Activated naive CD8-positive, alpha-beta T cell treated with anti-CD3 and anti-CD28 coated beads for 36 hours (primary cell): ENCODE measurements at regions not wholly inside any gene's neighbourhood (a gene's known extent, or its start where the extent isn't known, plus 50 kb on each side); places are given as distances from the start of the nearest gene placed in this dataset.

Source experiments
- DNase-seq: peaks from one replicate; pipeline ENCODE4 v3.0.0; 2021
- H3K27ac Mint-ChIP-seq: one replicate; pipeline ENCODE4 v1.8.0; 2022; ENCODE audit warnings: mild to moderate bottlenecking, moderate library complexity, mixed read lengths
- H3K27me3 Mint-ChIP-seq: one replicate; pipeline ENCODE4 v1.8.0; 2022; ENCODE audit warnings: mild to moderate bottlenecking, mixed read lengths
- H3K36me3 Mint-ChIP-seq: one replicate; pipeline ENCODE4 v1.8.0; 2021; ENCODE audit warnings: mild to moderate bottlenecking, mixed read lengths
- H3K4me1 Mint-ChIP-seq: one replicate; pipeline ENCODE4 v1.8.0; 2021; ENCODE audit warnings: mixed read lengths
- H3K4me3 Mint-ChIP-seq: one replicate; pipeline ENCODE4 v1.8.0; 2022; ENCODE audit warnings: mild to moderate bottlenecking, moderate library complexity, mixed read lengths
- H3K9me3 Mint-ChIP-seq: one replicate; pipeline ENCODE4 v1.8.0; 2022; ENCODE audit warnings: mixed read lengths

DNA sequence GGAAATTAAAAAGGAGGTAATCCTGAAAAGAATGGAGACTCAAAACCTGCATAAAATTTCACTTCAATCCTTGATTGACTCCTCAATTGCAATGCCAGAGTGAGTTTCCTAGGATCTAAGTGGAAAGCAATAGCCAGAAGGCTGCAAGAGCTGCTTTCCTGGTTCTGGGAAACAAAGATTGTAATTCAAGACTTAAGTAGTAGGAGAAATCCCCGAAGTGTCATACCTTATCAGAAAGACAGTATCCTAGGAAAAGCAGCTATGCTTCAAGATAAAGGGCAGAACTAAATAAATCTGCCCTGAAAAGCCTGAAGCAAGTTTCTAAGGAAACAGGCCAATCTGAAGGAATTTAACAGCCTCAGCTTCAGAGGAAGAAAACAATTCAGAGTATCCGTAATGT, 390.2 kb downstream of the DSC3 start:
- Mint-ChIP-seq H3K9me3 (peaks cover 2% of the 10 kb centered on the region), H3K4me3 (no peak overlapping the region), H3K27ac (no peak overlapping the region), H3K36me3 (no peaks in the 10 kb centered on the region), H3K27me3 (no peaks in the 10 kb centered on the region), H3K4me1 (no peaks in the 10 kb centered on the region)
- DNase-seq: no peak

DNA sequence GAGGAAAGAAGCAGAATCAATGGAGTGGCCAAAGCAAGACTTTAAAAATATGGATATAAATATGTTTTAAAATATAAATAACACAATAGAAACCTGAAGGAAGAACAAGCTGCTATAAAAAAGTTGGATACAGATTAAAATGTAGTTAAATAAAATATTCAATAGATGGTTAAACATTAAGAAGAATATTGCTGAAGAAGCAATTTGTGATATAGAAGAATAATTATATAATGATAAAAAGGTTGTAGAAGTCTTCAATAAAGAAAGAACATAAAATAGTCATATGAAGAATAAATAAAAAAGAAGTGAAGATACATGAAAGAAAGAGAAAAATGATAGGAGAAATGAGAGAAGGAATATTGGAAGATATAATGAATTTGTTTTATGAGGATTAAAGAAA, 392.0 kb downstream of the DSC3 start:
- H3K4me3 Mint-ChIP-seq: no peak overlapping the region
- peaks cover 2% of the 10 kb centered on the region for H3K9me3 Mint-ChIP-seq
- H3K27me3 Mint-ChIP-seq: no peaks in the 10 kb centered on the region
- H3K4me1 Mint-ChIP-seq: no peaks in the 10 kb centered on the region
- no peaks in the 10 kb centered on the region for H3K36me3 Mint-ChIP-seq
- DNase-seq: no peak
- no peak overlapping the region for H3K27ac Mint-ChIP-seq

DNA sequence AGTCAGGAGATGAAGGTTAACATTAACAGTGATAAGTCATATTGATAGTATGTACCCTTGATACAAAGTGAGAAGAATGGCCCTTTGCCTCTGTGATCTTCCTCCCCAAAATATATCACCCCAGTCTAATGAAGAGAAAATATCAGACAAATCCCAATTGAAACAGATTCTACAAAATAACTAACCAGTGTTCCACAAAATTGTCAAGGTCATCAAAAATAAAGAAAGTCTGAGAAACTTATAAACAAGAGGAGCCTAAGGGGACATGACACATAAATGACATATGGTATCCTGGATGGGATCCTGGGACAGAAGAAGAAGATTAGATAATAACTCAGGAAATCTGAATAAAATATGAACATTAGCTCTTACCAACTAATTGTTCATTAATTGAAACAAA, 398.4 kb downstream of the DSC3 start:
- H3K27ac Mint-ChIP-seq: no peak overlapping the region

DNA sequence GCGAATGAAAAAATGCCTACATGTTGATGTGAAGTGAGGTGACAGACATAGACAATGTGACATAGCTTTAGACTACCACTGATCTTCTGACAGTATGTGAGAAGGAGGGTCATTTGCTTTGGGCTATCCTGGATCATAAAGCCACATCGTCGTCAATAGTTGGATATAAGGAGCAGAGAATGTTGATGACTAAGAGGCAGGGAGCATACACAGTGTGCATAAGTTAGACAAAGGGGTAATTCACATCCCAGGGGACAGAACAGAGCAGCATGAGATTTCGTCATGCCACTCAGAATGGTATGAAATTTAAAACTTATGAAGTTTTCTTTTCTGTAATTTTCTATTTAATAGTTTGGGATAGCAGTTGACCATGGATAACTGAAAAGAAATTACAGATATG, 403.2 kb downstream of the DSC3 start:
- Mint-ChIP-seq H3K4me3 (no peak overlapping the region), H3K27me3 (peaks cover 4% of the 10 kb centered on the region), H3K4me1 (no peaks in the 10 kb centered on the region), H3K27ac (no peak overlapping the region), H3K36me3 (no peaks in the 10 kb centered on the region), H3K9me3 (peaks cover 8% of the 10 kb centered on the region)
- no peak for DNase-seq

More for the DNA sequence above, 398.4 kb downstream of the DSC3 start:
- Mint-ChIP-seq H3K36me3 (no peaks in the 10 kb centered on the region), H3K4me3 (no peak overlapping the region), H3K27me3 (peaks cover 3% of the 10 kb centered on the region), H3K9me3 (peaks cover 4% of the 10 kb centered on the region), H3K4me1 (no peaks in the 10 kb centered on the region)
- no peak for DNase-seq

DNA sequence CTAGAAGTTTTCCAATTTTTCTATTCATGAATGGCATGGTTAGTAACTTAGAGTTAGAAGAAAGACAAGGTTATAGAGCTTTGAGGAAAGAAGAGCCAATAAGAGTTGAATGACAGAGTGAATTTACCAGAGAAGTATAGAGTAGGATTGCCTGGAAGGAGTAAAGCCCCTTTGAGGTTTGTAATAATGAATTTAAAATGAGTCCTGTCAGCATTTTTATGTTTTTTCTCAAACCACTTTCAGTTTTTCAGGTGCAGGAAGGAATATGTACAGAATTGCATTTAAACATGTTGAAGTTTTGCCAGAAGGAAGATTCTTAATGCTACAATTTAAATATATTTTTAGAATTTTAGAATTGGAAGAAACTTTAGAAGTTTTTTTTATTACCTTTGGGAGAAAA, 408.3 kb downstream of the DSC3 start:
- Mint-ChIP-seq H3K4me3 (no peak overlapping the region), H3K36me3 (no peaks in the 10 kb centered on the region), H3K4me1 (no peaks in the 10 kb centered on the region), H3K9me3 (peaks cover 9% of the 10 kb centered on the region), H3K27ac (no peak overlapping the region), H3K27me3 (peaks cover 2% of the 10 kb centered on the region)
- DNase-seq: no peak

DNA sequence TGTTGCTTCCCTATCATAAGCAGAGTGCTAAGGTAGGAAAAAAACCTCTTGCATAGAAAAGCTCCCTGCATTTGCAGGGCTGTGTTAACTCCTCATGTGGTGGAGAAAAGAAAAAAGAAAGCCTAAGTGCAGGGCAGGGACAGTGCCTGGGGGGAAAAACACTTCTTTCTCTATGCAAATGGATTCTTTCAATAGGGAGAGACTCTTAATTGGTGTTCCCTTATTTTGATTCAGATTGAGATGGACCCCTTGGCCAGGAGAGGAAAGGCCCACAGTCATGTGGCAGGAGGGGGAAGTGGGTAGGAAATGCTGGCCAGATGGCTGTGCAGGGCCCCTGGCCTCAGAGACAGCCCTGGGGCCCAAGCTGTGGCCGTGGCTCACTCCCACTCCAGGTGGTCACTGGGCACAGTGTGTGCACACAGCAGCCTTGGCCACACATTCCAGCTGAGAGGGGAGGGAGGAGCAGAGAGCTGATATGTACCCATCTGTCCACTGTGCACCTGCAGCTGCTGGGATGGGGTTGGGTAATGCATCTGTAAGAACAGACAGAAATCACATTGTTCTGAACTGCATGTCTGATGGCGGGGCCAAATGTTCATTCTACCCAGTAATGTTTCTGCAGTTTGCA, 410.4 kb downstream of the DSC3 start:
- no peaks in the 10 kb centered on the region for H3K27me3 Mint-ChIP-seq
- peaks cover 6% of the 10 kb centered on the region for H3K9me3 Mint-ChIP-seq
- no peak overlapping the region for H3K27ac Mint-ChIP-seq
- DNase-seq: no peak
- H3K4me3 Mint-ChIP-seq: no peak overlapping the region
- H3K36me3 Mint-ChIP-seq: no peaks in the 10 kb centered on the region
- no peaks in the 10 kb centered on the region for H3K4me1 Mint-ChIP-seq

DNA sequence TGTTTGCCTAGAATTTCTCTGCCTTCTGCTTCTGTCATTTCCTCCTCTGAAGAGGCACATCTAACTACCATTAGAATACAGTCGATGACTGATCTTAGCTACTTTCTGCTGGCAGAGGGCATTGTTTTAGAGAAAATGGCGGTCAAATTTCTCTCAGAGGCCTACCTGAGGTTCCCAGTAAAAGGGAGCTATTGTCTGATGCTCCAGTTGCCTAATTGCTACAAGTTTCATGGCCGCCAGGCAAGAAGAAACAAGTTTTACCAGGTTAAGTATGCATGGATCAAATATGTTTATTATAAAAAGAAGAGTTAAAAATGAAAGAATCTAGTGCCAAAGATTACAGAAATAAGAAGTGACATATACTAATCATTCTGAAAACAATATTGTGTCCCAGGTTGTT, 416.6 kb downstream of the DSC3 start:
- Mint-ChIP-seq H3K27me3 (no peaks in the 10 kb centered on the region), H3K27ac (no peak overlapping the region), H3K4me1 (no peaks in the 10 kb centered on the region), H3K36me3 (no peaks in the 10 kb centered on the region), H3K9me3 (peaks cover 3% of the 10 kb centered on the region), H3K4me3 (no peak overlapping the region)
- no peak for DNase-seq

DNA sequence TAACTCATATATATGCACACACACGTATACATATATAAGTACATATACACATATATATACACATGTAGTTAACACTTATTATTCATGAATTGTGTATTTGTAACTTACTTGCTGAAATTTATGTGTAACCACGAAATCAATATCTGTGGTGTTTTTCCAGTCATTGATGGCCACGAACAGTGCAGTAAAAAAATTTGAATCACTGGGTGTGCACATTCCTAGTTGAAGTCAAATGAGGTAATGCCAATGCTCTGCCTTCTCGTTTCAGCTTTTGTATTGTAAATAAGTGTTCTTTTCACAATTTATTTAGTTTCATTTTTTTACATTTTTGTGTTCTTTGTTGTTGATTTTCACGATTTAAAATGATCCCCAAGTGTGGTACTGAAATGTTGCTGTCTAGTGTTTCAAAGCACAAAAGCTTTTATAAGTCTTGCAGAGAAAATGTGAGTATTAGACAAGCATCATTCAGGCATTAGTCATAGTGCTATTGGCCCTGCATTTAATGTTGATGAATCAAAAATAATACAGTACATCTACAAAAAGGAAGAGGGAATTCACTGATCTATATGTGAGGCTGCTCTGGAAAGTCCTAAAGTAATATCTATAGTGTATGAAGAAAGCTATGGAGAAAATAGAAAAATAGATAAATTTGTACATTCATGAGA, 419.0 kb downstream of the DSC3 start:
- H3K4me1 Mint-ChIP-seq: no peaks in the 10 kb centered on the region
- no peak for DNase-seq
- no peaks in the 10 kb centered on the region for H3K27me3 Mint-ChIP-seq
- H3K36me3 Mint-ChIP-seq: no peaks in the 10 kb centered on the region
- H3K4me3 Mint-ChIP-seq: no peak overlapping the region
- H3K9me3 Mint-ChIP-seq: peaks cover 10% of the 10 kb centered on the region
- no peak overlapping the region for H3K27ac Mint-ChIP-seq

DNA sequence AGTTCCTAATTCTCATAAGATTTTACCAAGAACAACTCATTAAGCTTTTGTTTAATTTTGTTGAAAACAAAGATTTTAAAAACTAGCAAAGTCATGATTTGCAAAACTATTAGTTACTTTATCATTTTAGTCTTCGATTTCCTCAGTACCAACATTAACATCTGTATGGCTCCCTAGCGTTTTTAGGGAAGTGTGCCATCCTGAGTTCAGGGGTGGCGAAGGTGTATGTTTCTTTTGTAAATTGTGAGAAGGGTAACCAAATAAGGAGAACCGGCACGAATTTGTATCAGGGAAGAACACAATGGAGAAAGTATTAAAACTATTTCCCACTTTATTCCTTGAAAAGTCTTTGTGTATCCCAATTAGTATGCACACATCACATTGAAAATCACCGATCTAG, 419.9 kb downstream of the DSC3 start:
- H3K4me1 Mint-ChIP-seq: no peaks in the 10 kb centered on the region
- H3K27me3 Mint-ChIP-seq: no peaks in the 10 kb centered on the region
- no peak overlapping the region for H3K4me3 Mint-ChIP-seq
- DNase-seq: no peak
- H3K27ac Mint-ChIP-seq: no peak overlapping the region
- H3K9me3 Mint-ChIP-seq: peaks cover 11% of the 10 kb centered on the region
- no peaks in the 10 kb centered on the region for H3K36me3 Mint-ChIP-seq

DNA sequence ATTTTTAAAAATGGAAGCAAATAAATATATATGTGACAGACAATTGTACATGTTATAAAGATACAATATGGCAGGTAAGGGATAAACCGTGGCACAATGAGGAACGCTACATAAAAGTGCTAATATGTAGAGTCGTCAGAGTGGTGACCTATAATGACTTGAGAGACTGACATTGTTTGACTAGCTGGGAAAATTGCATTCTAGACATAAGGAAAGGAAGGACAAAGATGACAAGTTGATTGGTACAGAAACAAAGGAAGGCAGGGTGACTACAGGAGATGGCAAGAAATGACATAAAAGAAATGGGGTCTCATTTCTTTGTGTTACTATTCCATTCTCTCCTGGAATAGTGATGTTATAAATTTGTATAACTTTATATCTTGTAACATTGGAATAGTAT, 420.4 kb downstream of the DSC3 start:
- Mint-ChIP-seq H3K9me3 (peaks cover 11% of the 10 kb centered on the region), H3K27ac (no peak overlapping the region), H3K4me3 (no peak overlapping the region), H3K27me3 (no peaks in the 10 kb centered on the region), H3K4me1 (no peaks in the 10 kb centered on the region), H3K36me3 (no peaks in the 10 kb centered on the region)
- DNase-seq: no peak

DNA sequence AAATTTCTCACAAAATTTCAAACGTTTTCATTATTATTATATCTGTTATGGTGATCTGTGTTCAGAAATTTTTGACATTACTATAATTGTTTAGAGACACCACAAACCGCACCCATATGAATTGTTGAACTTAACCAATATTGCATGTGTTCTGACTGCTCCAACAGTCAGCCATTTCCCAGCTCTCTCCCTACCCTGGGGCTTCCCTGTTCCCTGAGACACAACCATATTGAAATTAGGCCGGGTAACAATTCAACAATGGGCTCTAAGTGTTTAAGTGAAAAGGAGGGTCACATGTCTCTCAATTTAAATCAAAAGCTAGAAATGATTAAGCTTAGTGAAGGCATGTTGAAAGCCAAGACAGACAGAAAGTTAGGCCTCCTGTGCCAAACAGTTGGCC, 424.0 kb downstream of the DSC3 start:
- DNase-seq: no peak
- H3K4me1 Mint-ChIP-seq: no peaks in the 10 kb centered on the region
- H3K9me3 Mint-ChIP-seq: peaks cover 11% of the 10 kb centered on the region
- no peaks in the 10 kb centered on the region for H3K36me3 Mint-ChIP-seq
- H3K4me3 Mint-ChIP-seq: no peak overlapping the region
- H3K27me3 Mint-ChIP-seq: no peaks in the 10 kb centered on the region
- peak overlapping the region; percentile 25 for H3K27ac Mint-ChIP-seq

DNA sequence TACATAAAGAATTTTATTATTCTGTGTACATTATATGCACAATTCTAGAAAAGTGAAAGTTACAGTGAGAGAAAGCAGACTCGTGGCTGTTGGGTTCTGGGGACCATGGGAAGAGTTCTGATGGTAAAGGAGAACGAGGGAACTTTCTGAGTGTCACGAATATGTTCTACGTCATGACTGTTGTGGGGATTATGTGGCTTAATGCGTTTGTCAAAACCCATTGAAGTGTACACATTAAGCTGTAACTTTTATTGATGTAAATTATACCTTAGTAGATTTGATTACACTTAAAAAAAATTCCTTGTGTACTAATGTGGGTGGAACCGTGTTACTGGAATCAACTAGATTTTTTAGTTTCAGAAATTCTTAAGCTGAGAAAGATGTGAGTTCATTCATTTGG, 426.1 kb downstream of the DSC3 start:
- DNase-seq: no peak
- no peaks in the 10 kb centered on the region for H3K27me3 Mint-ChIP-seq
- peaks cover 8% of the 10 kb centered on the region for H3K9me3 Mint-ChIP-seq
- no peak overlapping the region for H3K4me3 Mint-ChIP-seq
- no peak overlapping the region for H3K27ac Mint-ChIP-seq
- H3K36me3 Mint-ChIP-seq: no peaks in the 10 kb centered on the region
- H3K4me1 Mint-ChIP-seq: no peaks in the 10 kb centered on the region

DNA sequence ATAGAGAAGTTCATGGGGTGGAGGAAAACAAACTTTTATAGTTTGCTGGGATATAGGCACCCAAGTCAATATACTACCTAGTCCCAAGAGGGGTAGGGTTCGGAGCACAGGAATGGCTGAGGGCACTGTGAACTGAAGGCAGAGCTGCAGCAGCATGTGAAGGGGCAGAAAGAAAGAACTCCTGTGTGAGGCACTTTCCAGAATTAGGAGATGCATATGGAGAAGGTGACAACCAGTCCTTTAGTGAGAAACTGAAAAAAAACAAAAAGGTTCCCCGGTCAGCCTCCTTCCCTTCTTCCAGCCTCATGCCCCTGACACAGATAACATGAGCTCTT, 429.1 kb downstream of the DSC3 start:
- Mint-ChIP-seq H3K27me3 (no peaks in the 10 kb centered on the region), H3K9me3 (peaks cover 2% of the 10 kb centered on the region), H3K4me1 (no peaks in the 10 kb centered on the region), H3K27ac (no peak overlapping the region), H3K4me3 (no peak overlapping the region), H3K36me3 (no peaks in the 10 kb centered on the region)
- DNase-seq: no peak

DNA sequence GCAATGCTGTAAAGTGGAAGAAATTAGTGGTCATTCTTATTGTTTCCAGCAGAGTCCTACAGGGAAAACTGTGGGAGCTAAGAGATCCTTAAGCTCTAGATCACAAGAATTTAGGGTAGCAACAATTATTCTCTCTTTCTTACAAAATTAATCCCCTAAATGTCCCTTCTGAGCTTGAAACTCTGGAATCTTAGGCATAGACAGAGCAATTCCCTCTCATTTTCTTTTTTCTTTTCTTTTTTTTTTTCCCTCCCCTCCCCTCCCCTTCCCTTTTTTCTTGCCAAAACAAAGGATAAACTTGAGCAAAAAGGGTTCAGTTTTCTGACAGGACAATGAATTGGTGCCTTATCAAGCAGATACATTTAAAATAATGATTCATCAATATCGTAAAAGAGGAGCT, 441.0 kb downstream of the DSC3 start:
- no peaks in the 10 kb centered on the region for H3K36me3 Mint-ChIP-seq
- H3K4me1 Mint-ChIP-seq: no peaks in the 10 kb centered on the region
- no peak overlapping the region for H3K27ac Mint-ChIP-seq
- no peak for DNase-seq
- H3K9me3 Mint-ChIP-seq: peaks cover 7% of the 10 kb centered on the region
- H3K4me3 Mint-ChIP-seq: no peak overlapping the region
- no peaks in the 10 kb centered on the region for H3K27me3 Mint-ChIP-seq

DNA sequence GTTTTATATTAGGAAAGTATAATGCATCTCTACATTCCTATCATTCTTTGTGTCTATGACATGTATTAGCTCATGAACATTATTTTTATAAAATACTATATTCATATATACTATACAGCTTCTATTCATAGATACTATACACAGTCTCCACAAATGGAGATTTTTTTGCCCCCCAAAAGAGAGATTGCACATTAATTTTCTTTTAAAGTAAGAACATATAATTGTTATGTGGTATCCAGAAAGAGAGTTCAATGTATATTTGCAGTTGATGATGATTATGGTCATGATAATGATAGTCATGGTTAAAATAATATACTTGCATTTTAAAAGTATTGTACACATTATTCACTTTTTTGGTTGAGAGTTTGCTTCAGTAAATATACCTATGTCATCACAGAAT, 445.3 kb downstream of the DSC3 start:
- no peak for DNase-seq
- no peaks in the 10 kb centered on the region for H3K27me3 Mint-ChIP-seq
- no peaks in the 10 kb centered on the region for H3K4me1 Mint-ChIP-seq
- H3K9me3 Mint-ChIP-seq: peaks cover 7% of the 10 kb centered on the region
- H3K27ac Mint-ChIP-seq: no peak overlapping the region
- H3K4me3 Mint-ChIP-seq: no peak overlapping the region
- no peaks in the 10 kb centered on the region for H3K36me3 Mint-ChIP-seq

DNA sequence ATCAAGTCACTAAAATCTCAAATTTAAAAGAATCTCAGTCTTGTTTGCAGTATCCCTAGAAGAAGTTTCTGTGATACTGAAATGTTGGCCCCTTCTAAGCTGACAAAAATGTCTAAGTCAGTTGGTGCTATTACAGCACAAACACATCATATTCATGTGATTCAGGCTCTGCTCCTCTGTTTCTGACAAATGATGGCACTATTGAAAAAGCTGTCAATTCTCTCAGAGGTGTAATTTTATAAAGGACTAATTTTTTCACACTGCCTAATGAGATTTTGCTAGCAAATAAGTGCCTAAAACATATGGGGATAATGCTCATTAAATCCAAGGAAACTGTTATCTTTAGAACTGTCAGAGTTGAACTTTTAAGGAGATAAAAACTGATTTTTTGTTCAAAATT, 445.9 kb downstream of the DSC3 start:
- H3K4me3 Mint-ChIP-seq: no peak overlapping the region
- no peak for DNase-seq
- H3K36me3 Mint-ChIP-seq: no peaks in the 10 kb centered on the region
- peaks cover 10% of the 10 kb centered on the region for H3K9me3 Mint-ChIP-seq
- no peaks in the 10 kb centered on the region for H3K4me1 Mint-ChIP-seq
- H3K27me3 Mint-ChIP-seq: no peaks in the 10 kb centered on the region
- no peak overlapping the region for H3K27ac Mint-ChIP-seq
